ENCODE measurements at regions not wholly inside any gene's neighbourhood (a gene's known extent, or its start where the extent isn't known, plus 50 kb on each side); places are given as distances from the start of the nearest gene placed in this dataset.

GRCh38 chr11:121884626-121885025, 231.4 kb downstream of the BLID start:
- Histone ChIP-seq H3K27me3 (no peaks in the 10 kb centered on the region), H3K27ac (no peak overlapping the region), H3K4me3 (no peak overlapping the region), H3K9me3 (no peaks in the 10 kb centered on the region), H3K36me3 (no peaks in the 10 kb centered on the region), H3K4me1 (no peaks in the 10 kb centered on the region)
- no peak for TF ChIP-seq POLR2AphosphoS5 (IDR thresholded peaks at IDR 0.05)
- no peak for TF ChIP-seq POLR2A (IDR thresholded peaks at IDR 0.05)
- DNase-seq (ENCODE audit: low spot score in 2 of 2), result no peak
- intact Hi-C loops (cut with DNase I; ENCODE audit: low total_unique reads), result no loop called here

- intact Hi-C loops (cut with DNase I; ENCODE audit: low total_unique reads), result no loop called here
- H3K27ac ChIP-seq, result no peak overlapping the region
- TF ChIP-seq POLR2A (IDR thresholded peaks at IDR 0.05) (no peak), CTCF (IDR thresholded peaks at IDR 0.05) (no peak), POLR2AphosphoS5 (IDR thresholded peaks at IDR 0.05) (no peak)
- no peaks in the 10 kb centered on the region for H3K27me3 ChIP-seq
- no peak for DNase-seq (ENCODE audit: low spot score in 2 of 2)
- no peaks in the 10 kb centered on the region for H3K9me3 ChIP-seq
- no peak overlapping the region for H3K4me3 ChIP-seq
- H3K4me1 ChIP-seq, result no peaks in the 10 kb centered on the region
- no peaks in the 10 kb centered on the region for H3K36me3 ChIP-seq
Observed at GRCh38 chr11:121881806-121882205, 234.2 kb downstream of the BLID start.

- Histone ChIP-seq H3K27me3 (no peaks in the 10 kb centered on the region), H3K36me3 (no peaks in the 10 kb centered on the region), H3K4me3 (no peak overlapping the region), H3K4me1 (no peaks in the 10 kb centered on the region), H3K27ac (no peak overlapping the region), H3K9me3 (no peaks in the 10 kb centered on the region)
- intact Hi-C loops (cut with DNase I; ENCODE audit: low total_unique reads), result no loop called here
- TF ChIP-seq CTCF (IDR thresholded peaks at IDR 0.05), result no peak
- no peak for TF ChIP-seq POLR2A (IDR thresholded peaks at IDR 0.05)
- no peak for TF ChIP-seq POLR2AphosphoS5 (IDR thresholded peaks at IDR 0.05)
- no peak for DNase-seq (ENCODE audit: low spot score in 2 of 2)
Observed at GRCh38 chr11:121877152-121877551, 238.9 kb downstream of the BLID start.

- Histone ChIP-seq H3K9me3 (no peaks in the 10 kb centered on the region), H3K27me3 (no peaks in the 10 kb centered on the region), H3K36me3 (no peaks in the 10 kb centered on the region), H3K4me3 (no peak overlapping the region), H3K4me1 (no peaks in the 10 kb centered on the region), H3K27ac (no peak overlapping the region)
- no peak for DNase-seq (ENCODE audit: low spot score in 2 of 2)
- TF ChIP-seq POLR2AphosphoS5 (IDR thresholded peaks at IDR 0.05), result no peak
- TF ChIP-seq CTCF (IDR thresholded peaks at IDR 0.05), result no peak
- TF ChIP-seq POLR2A (IDR thresholded peaks at IDR 0.05), result no peak
- intact Hi-C loops (cut with DNase I; ENCODE audit: low total_unique reads), result no loop called here
Observed at GRCh38 chr11:121873766-121874165, 242.2 kb downstream of the BLID start.

GRCh38 chr11:121872356-121872755, 243.7 kb downstream of the BLID start:
- no peak for DNase-seq (ENCODE audit: low spot score in 2 of 2)
- H3K27ac ChIP-seq, result no peak overlapping the region

More at GRCh38 chr11:121872356-121872755, 243.7 kb downstream of the BLID start:
- no peaks in the 10 kb centered on the region for H3K36me3 ChIP-seq
- no peaks in the 10 kb centered on the region for H3K9me3 ChIP-seq
- no peaks in the 10 kb centered on the region for H3K27me3 ChIP-seq
- no peaks in the 10 kb centered on the region for H3K4me1 ChIP-seq
- H3K4me3 ChIP-seq, result no peak overlapping the region
- intact Hi-C loops (cut with DNase I; ENCODE audit: low total_unique reads), result no loop called here
- TF ChIP-seq POLR2AphosphoS5 (IDR thresholded peaks at IDR 0.05) (no peak), POLR2A (IDR thresholded peaks at IDR 0.05) (no peak), CTCF (IDR thresholded peaks at IDR 0.05) (no peak)

All from breast epithelium (tissue), 4 donors.